Body of pancreas (tissue), 4 donors: ENCODE measurements at regions not wholly inside any gene's neighbourhood (a gene's known extent, or its start where the extent isn't known, plus 50 kb on each side); places are given as distances from the start of the nearest gene placed in this dataset.

ENCODE experiments used
- POLR2A ChIP-seq, 3 donors: fragments of 450-650 bp; IDR thresholded peaks; one replicate each; pipeline ENCODE4 v1.6.1; 2016; ENCODE audit warnings: antibody characterized with exemption in 3 of 3, mild to moderate bottlenecking in 2 of 3
- TF ChIP-seq, protein P1 (sequence below), 7 experiments: fragments of 450-650 bp in 4 of 7; fragments of 200-600 bp in 3 of 7; sonication (generic) in 3 of 7; IDR thresholded peaks; one replicate each; pipeline ENCODE4 v1.5.1; 2016 to 2019; ENCODE audit warnings: antibody characterized with exemption in 7 of 7

DNA sequence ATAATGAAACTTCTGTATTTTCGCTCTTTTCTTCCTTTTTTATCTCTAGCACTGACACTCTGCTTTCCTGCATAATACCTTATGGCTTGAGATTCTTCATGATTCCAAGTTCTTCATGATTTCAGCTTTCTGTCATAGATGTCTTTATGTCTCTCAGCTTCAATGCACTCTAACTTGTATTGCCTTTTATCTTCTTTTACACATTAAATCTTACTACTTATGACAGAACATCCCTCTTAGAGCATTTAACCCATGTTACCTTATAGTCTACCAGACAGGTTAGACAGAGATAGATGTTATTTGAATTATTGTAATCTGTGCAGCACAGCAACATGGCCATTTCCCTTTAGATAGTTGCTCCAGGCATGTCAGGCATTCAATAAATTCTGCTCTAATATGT, 1475.7 kb upstream of the TMEFF2 start:
- TF ChIP-seq, protein P1, sequence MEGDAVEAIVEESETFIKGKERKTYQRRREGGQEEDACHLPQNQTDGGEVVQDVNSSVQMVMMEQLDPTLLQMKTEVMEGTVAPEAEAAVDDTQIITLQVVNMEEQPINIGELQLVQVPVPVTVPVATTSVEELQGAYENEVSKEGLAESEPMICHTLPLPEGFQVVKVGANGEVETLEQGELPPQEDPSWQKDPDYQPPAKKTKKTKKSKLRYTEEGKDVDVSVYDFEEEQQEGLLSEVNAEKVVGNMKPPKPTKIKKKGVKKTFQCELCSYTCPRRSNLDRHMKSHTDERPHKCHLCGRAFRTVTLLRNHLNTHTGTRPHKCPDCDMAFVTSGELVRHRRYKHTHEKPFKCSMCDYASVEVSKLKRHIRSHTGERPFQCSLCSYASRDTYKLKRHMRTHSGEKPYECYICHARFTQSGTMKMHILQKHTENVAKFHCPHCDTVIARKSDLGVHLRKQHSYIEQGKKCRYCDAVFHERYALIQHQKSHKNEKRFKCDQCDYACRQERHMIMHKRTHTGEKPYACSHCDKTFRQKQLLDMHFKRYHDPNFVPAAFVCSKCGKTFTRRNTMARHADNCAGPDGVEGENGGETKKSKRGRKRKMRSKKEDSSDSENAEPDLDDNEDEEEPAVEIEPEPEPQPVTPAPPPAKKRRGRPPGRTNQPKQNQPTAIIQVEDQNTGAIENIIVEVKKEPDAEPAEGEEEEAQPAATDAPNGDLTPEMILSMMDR (IDR thresholded peaks at IDR 0.05): no peak
- no peak for TF ChIP-seq POLR2A (IDR thresholded peaks at IDR 0.05)
